OCI-LY1 (cell line): ENCODE measurements at regions not wholly inside any gene's neighbourhood (a gene's known extent, or its start where the extent isn't known, plus 50 kb on each side); places are given as distances from the start of the nearest gene placed in this dataset.

Experiments
- H2AFZ ChIP-seq: fragments of 200-600 bp; sonication (generic), shearing (Covaris generic); 2 replicates; pipeline ENCODE4 v1.6.0; 2014; ENCODE audit warnings: antibody characterized with exemption, mild to moderate bottlenecking, low read length
- H3F3A ChIP-seq: fragments of 200-600 bp; sonication (generic), shearing (Covaris generic); 2 replicates; pipeline ENCODE4 v1.6.0; 2014; ENCODE audit warnings: mild to moderate bottlenecking, antibody characterized with exemption, low read length, moderate library complexity; ENCODE audit not compliant: insufficient read depth
- H3K27ac ChIP-seq: fragments of 200-600 bp; sonication (generic); 2 replicates; pipeline ENCODE4 v1.5.1; 2014; ENCODE audit warnings: low read length, mixed run types, mild to moderate bottlenecking, low read depth; ENCODE audit not compliant: poor library complexity, severe bottlenecking
- H3K27me3 ChIP-seq: fragments of 200-600 bp; sonication (generic); 2 replicates; pipeline ENCODE4 v1.6.0; 2014; ENCODE audit warnings: antibody characterized with exemption, mild to moderate bottlenecking, low read length, moderate library complexity; ENCODE audit not compliant: insufficient read depth
- H3K36me3 ChIP-seq: fragments of 200-600 bp; sonication (generic); 2 replicates; pipeline ENCODE4 v1.6.1; 2014; ENCODE audit warnings: mild to moderate bottlenecking, antibody characterized with exemption, low read length, moderate library complexity, mixed read lengths; ENCODE audit not compliant: insufficient read depth
- H3K4me1 ChIP-seq: fragments of 200-600 bp; sonication (generic); 2 replicates; pipeline ENCODE4 v1.5.1; 2014; ENCODE audit warnings: mild to moderate bottlenecking, low read length, moderate library complexity; ENCODE audit not compliant: insufficient read depth, severe bottlenecking
- H3K4me2 ChIP-seq: fragments of 200-600 bp; sonication (generic), shearing (Covaris generic); 2 replicates; pipeline ENCODE4 v1.6.1; 2014; ENCODE audit warnings: low read length
- H3K4me3 ChIP-seq: fragments of 200-600 bp; sonication (generic); 2 replicates; pipeline ENCODE4 v1.5.1; 2014; ENCODE audit warnings: low read length, low read depth, mild to moderate bottlenecking, mixed read lengths; ENCODE audit not compliant: poor library complexity, severe bottlenecking
- H3K79me2 ChIP-seq: fragments of 200-600 bp; shearing (Covaris generic); 2 replicates; pipeline ENCODE4 v1.6.1; 2016; ENCODE audit warnings: mixed run types, low read length, mixed read lengths; ENCODE audit not compliant: insufficient read depth
- H3K9ac ChIP-seq: fragments of 200-600 bp; sonication (generic), shearing (Covaris generic); 2 replicates; pipeline ENCODE4 v1.6.1; 2014; ENCODE audit warnings: mild to moderate bottlenecking, low read length, mixed read lengths
- H3K9me2 ChIP-seq: fragments of 200-600 bp; sonication (generic), shearing (Covaris generic); 2 replicates; pipeline ENCODE4 v1.6.1; 2014; ENCODE audit warnings: low read depth, mild to moderate bottlenecking, low read length, mixed read lengths
- H3K9me3 ChIP-seq: fragments of 200-600 bp; shearing (Covaris generic); 2 replicates; pipeline ENCODE4 v1.6.1; 2014; ENCODE audit warnings: low read length, mixed read lengths
- H4K20me1 ChIP-seq: fragments of 200-600 bp; sonication (generic), shearing (Covaris generic); 2 replicates; pipeline ENCODE4 v1.6.0; 2016; ENCODE audit warnings: mild to moderate bottlenecking, low read length; ENCODE audit not compliant: insufficient read depth
- EZH2 ChIP-seq: fragments of 200-600 bp; sonication (generic), shearing (Covaris generic); IDR thresholded peaks from 2 replicates; pipeline ENCODE4 v1.8.0; 2017; ENCODE audit warnings: borderline replicate concordance, mixed run types, mild to moderate bottlenecking, antibody characterized with exemption, low read length, moderate library complexity, mixed read lengths
- TF ChIP-seq, protein P1 (sequence below): fragments of 200-600 bp; sonication (generic), shearing (Covaris generic); IDR thresholded peaks from 2 replicates; pipeline ENCODE4 v1.5.1; 2017; ENCODE audit warnings: mild to moderate bottlenecking, antibody characterized with exemption, low read length, moderate library complexity, mixed read lengths

- Histone ChIP-seq H3K4me2 (no peak overlapping the region), H3K27ac (no peak overlapping the region), H2AFZ (no peak overlapping the region), H3K9ac (no peak overlapping the region), H3K4me3 (no peak overlapping the region), H3K27me3 (no peaks in the 10 kb centered on the region), H3K36me3 (no peaks in the 10 kb centered on the region), H4K20me1 (no peaks in the 10 kb centered on the region), H3K9me3 (no peaks in the 10 kb centered on the region), H3K9me2 (no peaks in the 10 kb centered on the region), H3K79me2 (no peaks in the 10 kb centered on the region), H3K4me1 (no peaks in the 10 kb centered on the region), H3F3A (no peaks in the 10 kb centered on the region)
- TF ChIP-seq EZH2: no peak
- TF ChIP-seq, protein P1, sequence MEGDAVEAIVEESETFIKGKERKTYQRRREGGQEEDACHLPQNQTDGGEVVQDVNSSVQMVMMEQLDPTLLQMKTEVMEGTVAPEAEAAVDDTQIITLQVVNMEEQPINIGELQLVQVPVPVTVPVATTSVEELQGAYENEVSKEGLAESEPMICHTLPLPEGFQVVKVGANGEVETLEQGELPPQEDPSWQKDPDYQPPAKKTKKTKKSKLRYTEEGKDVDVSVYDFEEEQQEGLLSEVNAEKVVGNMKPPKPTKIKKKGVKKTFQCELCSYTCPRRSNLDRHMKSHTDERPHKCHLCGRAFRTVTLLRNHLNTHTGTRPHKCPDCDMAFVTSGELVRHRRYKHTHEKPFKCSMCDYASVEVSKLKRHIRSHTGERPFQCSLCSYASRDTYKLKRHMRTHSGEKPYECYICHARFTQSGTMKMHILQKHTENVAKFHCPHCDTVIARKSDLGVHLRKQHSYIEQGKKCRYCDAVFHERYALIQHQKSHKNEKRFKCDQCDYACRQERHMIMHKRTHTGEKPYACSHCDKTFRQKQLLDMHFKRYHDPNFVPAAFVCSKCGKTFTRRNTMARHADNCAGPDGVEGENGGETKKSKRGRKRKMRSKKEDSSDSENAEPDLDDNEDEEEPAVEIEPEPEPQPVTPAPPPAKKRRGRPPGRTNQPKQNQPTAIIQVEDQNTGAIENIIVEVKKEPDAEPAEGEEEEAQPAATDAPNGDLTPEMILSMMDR: no peak
Measured at GRCh38 chr5:85681871-85682270, 935.9 kb upstream of the COX7C start.

DNA sequence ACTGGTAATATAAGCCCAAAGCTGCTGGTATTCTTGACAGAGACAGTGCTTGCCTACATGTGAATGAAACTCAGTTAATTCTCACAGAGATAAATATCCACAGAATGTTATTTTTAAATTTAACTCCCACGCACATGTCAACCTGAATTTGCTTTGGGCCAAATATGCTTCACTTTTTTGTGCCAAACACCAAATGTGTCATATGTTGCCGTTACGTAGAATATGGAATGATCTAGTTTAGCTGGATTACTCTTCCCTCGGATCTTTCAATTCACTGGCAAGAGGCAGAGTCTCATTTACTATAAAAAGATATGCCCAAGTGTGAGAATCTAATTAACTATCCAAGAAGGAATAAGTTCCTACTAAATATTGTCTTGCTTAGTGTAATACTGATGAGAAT lies 933.4 kb upstream of the COX7C start:
- H3K9me3 ChIP-seq: no peaks in the 10 kb centered on the region
- no peak overlapping the region for H3K27ac ChIP-seq
- H3K36me3 ChIP-seq: no peaks in the 10 kb centered on the region
- H3K27me3 ChIP-seq: no peaks in the 10 kb centered on the region
- no peaks in the 10 kb centered on the region for H3K79me2 ChIP-seq
- H3K9ac ChIP-seq: no peak overlapping the region
- no peaks in the 10 kb centered on the region for H3K9me2 ChIP-seq
- TF ChIP-seq EZH2: no peak
- TF ChIP-seq, protein P1: no peak
- H4K20me1 ChIP-seq: no peaks in the 10 kb centered on the region
- no peaks in the 10 kb centered on the region for H3K4me1 ChIP-seq
- no peak overlapping the region for H3K4me3 ChIP-seq
- H3F3A ChIP-seq: no peaks in the 10 kb centered on the region
- no peak overlapping the region for H2AFZ ChIP-seq
- H3K4me2 ChIP-seq: no peak overlapping the region

GRCh38 chr5:85703296-85703695 lies 914.4 kb upstream of the COX7C start:
- Histone ChIP-seq H3K9ac (no peak overlapping the region), H3K4me3 (no peak overlapping the region), H3K9me2 (no peaks in the 10 kb centered on the region), H2AFZ (no peak overlapping the region), H3K36me3 (no peaks in the 10 kb centered on the region), H3K4me2 (no peak overlapping the region), H3K27ac (no peak overlapping the region), H3K79me2 (no peaks in the 10 kb centered on the region), H3K9me3 (no peaks in the 10 kb centered on the region), H3K27me3 (no peaks in the 10 kb centered on the region), H4K20me1 (no peaks in the 10 kb centered on the region), H3F3A (no peaks in the 10 kb centered on the region), H3K4me1 (no peaks in the 10 kb centered on the region)
- no peak for TF ChIP-seq EZH2
- TF ChIP-seq, protein P1: no peak
